ENCODE measurements at regions not wholly inside any gene's neighbourhood (a gene's known extent, or its start where the extent isn't known, plus 50 kb on each side); places are given as distances from the start of the nearest gene placed in this dataset.

DNA sequence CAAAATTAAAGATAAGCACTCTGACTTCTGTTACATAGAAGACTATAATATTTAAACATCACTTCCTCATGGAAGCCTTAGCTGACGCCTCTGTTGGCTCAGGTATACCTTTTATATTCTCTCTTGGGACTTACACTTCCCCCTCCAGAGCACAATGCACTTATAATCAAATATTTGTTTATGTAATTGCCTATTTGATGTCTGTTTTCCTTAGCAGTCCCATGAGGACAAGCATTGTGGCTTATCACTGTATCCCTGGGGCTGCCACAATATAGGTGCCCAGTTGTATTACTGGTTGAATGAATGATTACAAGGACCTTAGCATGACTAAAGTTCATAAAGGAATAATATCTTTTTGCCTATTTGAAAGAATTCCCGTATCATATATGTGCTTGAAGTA lies 186.7 kb upstream of the VGLL2 start:
- Mint-ChIP-seq H3K27ac (no peak overlapping the region), H3K4me3 (no peak overlapping the region), H3K27me3 (ENCODE audit: low read depth) (no peaks in the 10 kb centered on the region), H3K9me3 (no peaks in the 10 kb centered on the region), H3K4me1 (peaks cover 9% of the 10 kb centered on the region), H3K36me3 (no peaks in the 10 kb centered on the region)
- no peak for DNase-seq (ENCODE audit: low spot score in 2 of 2, unreplicated experiment in 2 of 2)
- no peak for TF ChIP-seq CTCF (IDR thresholded peaks at IDR 0.05; ENCODE audit: unreplicated experiment)

- Mint-ChIP-seq H3K27ac (no peak overlapping the region), H3K4me3 (no peak overlapping the region), H3K36me3 (no peaks in the 10 kb centered on the region), H3K27me3 (ENCODE audit: low read depth) (no peaks in the 10 kb centered on the region), H3K4me1 (peaks cover 4% of the 10 kb centered on the region), H3K9me3 (no peaks in the 10 kb centered on the region)
- no peak for TF ChIP-seq CTCF (IDR thresholded peaks at IDR 0.05; ENCODE audit: unreplicated experiment)
- no peak for DNase-seq (ENCODE audit: low spot score in 2 of 2, unreplicated experiment in 2 of 2)
Observed at GRCh38 chr6:117079951-117080350, 185.4 kb upstream of the VGLL2 start.

- Mint-ChIP-seq H3K4me3 (no peak overlapping the region), H3K27me3 (ENCODE audit: low read depth) (no peaks in the 10 kb centered on the region), H3K4me1 (no peaks in the 10 kb centered on the region), H3K27ac (no peak overlapping the region), H3K9me3 (peaks cover 13% of the 10 kb centered on the region), H3K36me3 (no peaks in the 10 kb centered on the region)
- no peak for TF ChIP-seq CTCF (IDR thresholded peaks at IDR 0.05; ENCODE audit: unreplicated experiment)
- DNase-seq (ENCODE audit: low spot score in 2 of 2, unreplicated experiment in 2 of 2) = no peak
Observed at GRCh38 chr6:117089604-117090003, 175.8 kb upstream of the VGLL2 start.

- DNase-seq (ENCODE audit: low spot score in 2 of 2, unreplicated experiment in 2 of 2) = no peak
Observed at GRCh38 chr6:117110146-117110545, 155.2 kb upstream of the VGLL2 start.

DNA sequence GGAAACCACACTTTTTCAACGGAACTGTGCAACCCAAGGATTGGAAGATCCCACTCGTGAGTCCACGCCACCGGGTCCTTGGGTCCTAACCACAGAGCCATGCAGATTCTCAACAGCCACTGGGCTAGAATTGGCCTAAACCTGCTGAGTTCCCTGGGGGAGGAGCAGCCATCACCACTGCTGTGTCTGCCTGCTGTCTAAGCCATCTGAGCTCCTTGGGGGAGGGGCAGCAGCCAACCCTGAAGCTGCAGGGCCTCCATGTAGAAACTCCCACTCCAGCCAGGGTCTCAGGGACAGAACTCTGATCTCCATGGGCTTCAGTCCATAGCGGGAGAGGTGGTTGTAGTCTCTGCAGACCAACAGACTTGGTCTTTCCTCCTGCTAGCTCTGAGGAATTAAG lies 154.6 kb upstream of the VGLL2 start:
- Mint-ChIP-seq H3K27me3 (ENCODE audit: low read depth) (no peaks in the 10 kb centered on the region), H3K4me3 (no peak overlapping the region), H3K27ac (no peak overlapping the region), H3K9me3 (peaks cover 33% of the 10 kb centered on the region), H3K4me1 (no peaks in the 10 kb centered on the region), H3K36me3 (no peaks in the 10 kb centered on the region)
- no peak for TF ChIP-seq CTCF (IDR thresholded peaks at IDR 0.05; ENCODE audit: unreplicated experiment)
- DNase-seq (ENCODE audit: low spot score in 2 of 2, unreplicated experiment in 2 of 2) = no peak

More at GRCh38 chr6:117110146-117110545, 155.2 kb upstream of the VGLL2 start:
- no peak overlapping the region for H3K27ac Mint-ChIP-seq
- H3K4me1 Mint-ChIP-seq = no peaks in the 10 kb centered on the region
- H3K36me3 Mint-ChIP-seq = no peaks in the 10 kb centered on the region
- peaks cover 29% of the 10 kb centered on the region for H3K9me3 Mint-ChIP-seq
- H3K27me3 Mint-ChIP-seq (ENCODE audit: low read depth) = no peaks in the 10 kb centered on the region
- no peak for TF ChIP-seq CTCF (IDR thresholded peaks at IDR 0.05; ENCODE audit: unreplicated experiment)
- no peak overlapping the region for H3K4me3 Mint-ChIP-seq

- DNase-seq (ENCODE audit: low spot score in 2 of 2, unreplicated experiment in 2 of 2) = no peak
Observed at GRCh38 chr6:117117652-117118051, 147.7 kb upstream of the VGLL2 start.

More at GRCh38 chr6:117117652-117118051, 147.7 kb upstream of the VGLL2 start:
- Mint-ChIP-seq H3K4me1 (peaks cover 4% of the 10 kb centered on the region), H3K27ac (no peak overlapping the region), H3K4me3 (no peak overlapping the region), H3K9me3 (peaks cover 20% of the 10 kb centered on the region), H3K27me3 (ENCODE audit: low read depth) (no peaks in the 10 kb centered on the region), H3K36me3 (no peaks in the 10 kb centered on the region)
- no peak for TF ChIP-seq CTCF (IDR thresholded peaks at IDR 0.05; ENCODE audit: unreplicated experiment)
